ENCODE measurements at regions not wholly inside any gene's neighbourhood (a gene's known extent, or its start where the extent isn't known, plus 50 kb on each side); places are given as distances from the start of the nearest gene placed in this dataset.

GRCh38 chr11:92687724-92688123, 281.7 kb upstream of the MTNR1B start:
- no peak for DNase-seq (ENCODE audit: low read depth)
- H3K4me3 ChIP-seq (ENCODE audit: low read depth, low read length), result no peak overlapping the region
- TF ChIP-seq CTCF (IDR thresholded peaks at IDR 0.05; ENCODE audit: low read depth, low read length, missing control alignments), result no peak

- no peak for DNase-seq (ENCODE audit: low read depth)
- TF ChIP-seq CTCF (IDR thresholded peaks at IDR 0.05; ENCODE audit: low read depth, low read length, missing control alignments), result no peak
- H3K4me3 ChIP-seq (ENCODE audit: low read depth, low read length), result no peak overlapping the region
Observed at GRCh38 chr11:92688416-92688815, 281.0 kb upstream of the MTNR1B start.

GRCh38 chr11:92692826-92693546, 276.5 kb upstream of the MTNR1B start:
- DNase-seq (ENCODE audit: low read depth), result no peak
- TF ChIP-seq CTCF (IDR thresholded peaks at IDR 0.05; ENCODE audit: low read depth, low read length, missing control alignments), result no peak
- no peak overlapping the region for H3K4me3 ChIP-seq (ENCODE audit: low read depth, low read length)

- TF ChIP-seq CTCF (IDR thresholded peaks at IDR 0.05; ENCODE audit: low read depth, low read length, missing control alignments), result no peak
- no peak overlapping the region for H3K4me3 ChIP-seq (ENCODE audit: low read depth, low read length)
- DNase-seq (ENCODE audit: low read depth), result no peak
Observed at GRCh38 chr11:92696076-92696475, 273.4 kb upstream of the MTNR1B start.

GRCh38 chr11:92697461-92698312, 271.8 kb upstream of the MTNR1B start:
- no peak for TF ChIP-seq CTCF (IDR thresholded peaks at IDR 0.05; ENCODE audit: low read depth, low read length, missing control alignments)
- DNase-seq (ENCODE audit: low read depth), result no peak
- H3K4me3 ChIP-seq (ENCODE audit: low read depth, low read length), result no peak overlapping the region; the same call in 1 of the 2 replicates

- no peak overlapping the region for H3K4me3 ChIP-seq (ENCODE audit: low read depth, low read length)
- no peak for TF ChIP-seq CTCF (IDR thresholded peaks at IDR 0.05; ENCODE audit: low read depth, low read length, missing control alignments)
- no peak for DNase-seq (ENCODE audit: low read depth)
Observed at GRCh38 chr11:92698742-92699141, 270.7 kb upstream of the MTNR1B start.

All from GM12864 (cell line).